ENCODE measurements at regions not wholly inside any gene's neighbourhood (a gene's known extent, or its start where the extent isn't known, plus 50 kb on each side); places are given as distances from the start of the nearest gene placed in this dataset.

GRCh38 chr2:113370030-113370429, 67.5 kb upstream of the ZNG1B start:
- TF ChIP-seq CTCF (IDR thresholded peaks at IDR 0.05; ENCODE audit: poor library complexity), result no peak
- TF ChIP-seq EZH2phosphoT487 (IDR thresholded peaks at IDR 0.05; ENCODE audit: low read depth, severe bottlenecking, unreplicated experiment), result no peak
